ENCODE measurements at regions not wholly inside any gene's neighbourhood (a gene's known extent, or its start where the extent isn't known, plus 50 kb on each side); places are given as distances from the start of the nearest gene placed in this dataset.

- H3K4me3 ChIP-seq (ENCODE audit: low read depth, low read length): no peak overlapping the region
- no peak for DNase-seq (ENCODE audit: low read depth)
- TF ChIP-seq CTCF (IDR thresholded peaks at IDR 0.05; ENCODE audit: control insufficient read depth, extremely low read depth, insufficient read depth): no peak
Measured at GRCh38 chr9:81414836-81415235, 274.5 kb downstream of the TLE1 start.

GRCh38 chr9:81411961-81412360, 277.4 kb downstream of the TLE1 start:
- no peak for TF ChIP-seq CTCF (IDR thresholded peaks at IDR 0.05; ENCODE audit: control insufficient read depth, extremely low read depth, insufficient read depth)
- DNase-seq (ENCODE audit: low read depth): no peak

DNA sequence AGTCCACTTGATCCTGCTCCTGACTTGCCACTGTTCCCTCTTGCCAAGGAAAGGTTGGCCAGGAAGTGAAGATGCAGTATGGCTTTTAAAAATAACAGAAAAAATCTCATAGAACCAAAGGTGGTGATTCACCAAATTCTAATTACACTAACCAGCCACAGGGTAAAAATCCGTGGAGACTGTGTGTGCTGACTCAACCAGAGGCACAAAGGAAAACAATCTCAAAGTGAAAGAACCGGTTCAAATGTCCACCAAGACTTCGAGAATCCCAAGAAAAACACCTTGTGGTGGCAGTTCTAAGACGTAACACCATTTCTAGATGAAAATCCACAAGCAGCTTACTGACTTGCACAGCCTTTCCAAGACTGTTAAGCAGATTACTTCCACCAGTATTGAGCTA, 279.1 kb downstream of the TLE1 start:
- no peak for DNase-seq (ENCODE audit: low read depth)
- no peak overlapping the region for H3K4me3 ChIP-seq (ENCODE audit: low read depth, low read length)
- no peak for TF ChIP-seq CTCF (IDR thresholded peaks at IDR 0.05; ENCODE audit: control insufficient read depth, extremely low read depth, insufficient read depth)

More at GRCh38 chr9:81411961-81412360, 277.4 kb downstream of the TLE1 start:
- no peak overlapping the region for H3K4me3 ChIP-seq (ENCODE audit: low read depth, low read length)

GRCh38 chr9:81408951-81409350, 280.4 kb downstream of the TLE1 start:
- H3K4me3 ChIP-seq (ENCODE audit: low read depth, low read length): no peak overlapping the region
- DNase-seq (ENCODE audit: low read depth): no peak
- no peak for TF ChIP-seq CTCF (IDR thresholded peaks at IDR 0.05; ENCODE audit: control insufficient read depth, extremely low read depth, insufficient read depth)

DNA sequence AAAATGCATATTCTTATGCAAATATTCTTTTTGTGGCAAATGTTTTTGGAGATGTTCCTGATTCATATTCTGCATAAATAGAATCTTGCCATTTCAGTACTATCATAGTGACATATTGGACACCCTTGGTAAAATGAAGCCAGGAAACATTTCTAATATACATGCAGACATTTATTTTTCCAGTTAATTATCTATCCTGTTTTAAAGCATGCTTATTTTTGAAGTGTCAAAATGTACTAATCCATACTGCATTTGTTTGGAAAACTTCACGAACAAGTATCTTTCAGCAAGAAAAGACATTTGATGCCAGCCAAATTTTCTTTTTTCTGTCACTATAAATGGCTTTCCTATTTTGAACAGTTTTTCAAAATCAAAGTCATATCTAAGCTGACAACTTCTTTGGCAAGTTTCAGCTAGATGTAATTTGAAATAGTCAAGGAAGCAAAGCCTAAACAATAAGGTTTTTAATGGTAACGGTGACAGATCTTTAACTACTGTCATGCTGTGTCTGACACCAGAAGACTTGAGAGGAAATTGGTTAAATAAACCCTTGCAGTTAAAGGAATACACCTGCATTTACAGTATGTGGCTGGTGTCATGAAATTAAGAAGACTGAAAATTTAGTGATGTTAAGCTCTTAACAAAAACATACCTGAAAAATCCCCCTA, 284.3 kb downstream of the TLE1 start:
- DNase-seq (ENCODE audit: low read depth): no peak
- no peak overlapping the region for H3K4me3 ChIP-seq (ENCODE audit: low read depth, low read length)
- TF ChIP-seq CTCF (IDR thresholded peaks at IDR 0.05; ENCODE audit: control insufficient read depth, extremely low read depth, insufficient read depth): no peak

DNA sequence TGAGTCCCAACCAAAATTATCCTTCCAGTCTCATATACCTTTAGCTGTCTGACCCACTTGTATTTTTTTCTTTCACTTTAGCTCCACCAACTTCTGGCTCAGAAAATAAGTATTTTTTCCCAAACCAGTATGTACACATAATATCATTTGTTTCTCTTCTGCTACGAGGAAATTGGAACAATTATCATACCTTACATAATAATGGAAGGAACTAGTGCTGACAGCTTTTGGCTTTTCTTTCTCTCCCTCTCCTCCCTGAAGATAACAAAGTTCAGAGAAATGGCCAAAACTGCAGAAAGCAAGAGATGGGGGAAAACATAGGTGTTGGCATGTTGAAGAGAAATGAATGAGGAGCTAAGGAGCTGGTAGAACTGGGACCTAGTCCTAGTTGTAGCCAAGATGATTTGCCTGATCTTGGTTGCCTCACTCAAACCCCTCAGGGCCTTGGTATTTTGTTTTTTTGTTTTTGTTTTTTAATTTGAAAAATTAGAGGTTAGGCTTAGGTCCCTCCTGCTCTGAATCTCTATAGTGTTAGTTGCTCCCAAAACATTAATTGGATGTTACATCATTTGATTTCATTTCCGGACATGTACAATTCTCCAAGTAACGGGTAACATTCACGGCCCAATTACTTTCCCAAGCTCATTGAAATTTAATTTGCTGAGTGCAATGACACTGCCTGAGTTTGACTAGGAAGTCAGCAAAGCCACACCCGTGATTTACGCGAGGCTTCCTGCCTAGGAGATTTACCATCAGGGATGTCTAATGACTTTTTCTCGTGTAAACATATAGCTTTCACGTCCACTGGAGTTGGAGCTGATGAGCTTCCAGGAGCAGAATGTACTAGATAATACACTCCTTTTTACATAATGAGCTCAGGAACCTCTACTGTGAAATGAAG, 291.6 kb downstream of the TLE1 start:
- no peak for DNase-seq (ENCODE audit: low read depth)
- no peak overlapping the region for H3K4me3 ChIP-seq (ENCODE audit: low read depth, low read length)
- no peak for TF ChIP-seq CTCF (IDR thresholded peaks at IDR 0.05; ENCODE audit: control insufficient read depth, extremely low read depth, insufficient read depth)
